Spleen (tissue), 7 donors: ENCODE measurements at regions not wholly inside any gene's neighbourhood (a gene's known extent, or its start where the extent isn't known, plus 50 kb on each side); places are given as distances from the start of the nearest gene placed in this dataset.

ENCODE experiments used
- CTCF ChIP-seq, 11 experiments: fragments of 200-600 bp in 7 of 11; fragments of 450-650 bp in 4 of 11; sonication (generic) in 4 of 11; IDR thresholded peaks in 8 of 11; conservative IDR thresholded peaks in 3 of 11; 1 replicate in 7 of 11; 2 replicates in 4 of 11; pipeline versions ENCODE4 v1.4.0 to v1.8.0; 2016 to 2021; ENCODE audit warnings: antibody characterized with exemption in 11 of 11, inconsistent platforms in 4 of 11, mild to moderate bottlenecking in 1 of 11
- POLR2A ChIP-seq, 3 donors: fragments of 450-650 bp; IDR thresholded peaks; one replicate each; pipeline ENCODE4 v1.5.1; 2017; ENCODE audit warnings: antibody characterized with exemption in 3 of 3, mild to moderate bottlenecking in 1 of 3
- POLR2AphosphoS5 ChIP-seq, 3 donors: sonication (generic); formaldehyde crosslinking; IDR thresholded peaks; one replicate each; pipeline ENCODE4 v1.5.1; 2017; ENCODE audit warnings: antibody characterized with exemption in 3 of 3
- donor health status: DM: no; HTN: no; CAD: no; lungs with moderate emphysema.
- donor health status: DM: no; HTN: no; CAD: no.
- donor health status: DM: no; HTN: no; CAD: no.

- TF ChIP-seq CTCF (IDR thresholded peaks at IDR 0.05 in 8 of 11, conservative IDR thresholded peaks at IDR 0.05 in 3 of 11) = no peak
- no peak for TF ChIP-seq POLR2AphosphoS5 (IDR thresholded peaks at IDR 0.05)
- no peak for TF ChIP-seq POLR2A (IDR thresholded peaks at IDR 0.05)
These were observed 105.7 kb downstream of the SNRPN start for GRCh38 chr15:25060472-25060803.
